HG02763 (cell line): ENCODE measurements at regions not wholly inside any gene's neighbourhood (a gene's known extent, or its start where the extent isn't known, plus 50 kb on each side); places are given as distances from the start of the nearest gene placed in this dataset.
"Not testable (repeated sequence)": the region's sequence is repeated elsewhere in the genome, so short reads cannot be mapped to it uniquely, and the experiment has no call there.

Experiments
- ATAC-seq: cut with Tn5 transposase; IDR thresholded peaks from one replicate; pipeline ENCODE4 v1.9.1; 2021; ENCODE audit warnings: mild to moderate bottlenecking, moderate library complexity; ENCODE audit not compliant: unreplicated experiment

- ATAC-seq = no peak
Observed at GRCh38 chr13:79650688-79651087, 169.7 kb downstream of the NDFIP2 start.

- ATAC-seq = no peak
Observed at GRCh38 chr13:79648191-79648590, 167.2 kb downstream of the NDFIP2 start.

- ATAC-seq = no peak
Observed at GRCh38 chr13:79647533-79647932, 166.6 kb downstream of the NDFIP2 start.

GRCh38 chr13:79646880-79647279, 165.9 kb downstream of the NDFIP2 start:
- ATAC-seq = no peak

- no peak for ATAC-seq
Observed at GRCh38 chr13:79645569-79645968, 164.6 kb downstream of the NDFIP2 start.

GRCh38 chr13:79642596-79642995, 161.6 kb downstream of the NDFIP2 start:
- ATAC-seq = no peak

- ATAC-seq = no peak
Observed at GRCh38 chr13:79637133-79637763, 156.3 kb downstream of the NDFIP2 start.

GRCh38 chr13:79631051-79631659, 150.2 kb downstream of the NDFIP2 start:
- ATAC-seq = no peak

- ATAC-seq = no peak
Observed at GRCh38 chr13:79628463-79628862, 147.5 kb downstream of the NDFIP2 start.

GRCh38 chr13:79626924-79627323, 146.0 kb downstream of the NDFIP2 start:
- ATAC-seq = no peak

- no peak for ATAC-seq
Observed at GRCh38 chr13:79625517-79625916, 144.6 kb downstream of the NDFIP2 start.

- ATAC-seq = no peak
Observed at GRCh38 chr13:79621902-79622301, 140.9 kb downstream of the NDFIP2 start.

- no peak for ATAC-seq
Observed at GRCh38 chr13:79621449-79621848, 140.5 kb downstream of the NDFIP2 start.

GRCh38 chr13:79614250-79614918, 133.4 kb downstream of the NDFIP2 start:
- ATAC-seq = no peak

GRCh38 chr13:79612604-79613003, 131.6 kb downstream of the NDFIP2 start:
- no peak for ATAC-seq

- ATAC-seq = not testable (repeated sequence)
Observed at GRCh38 chr13:79607895-79608294, 126.9 kb downstream of the NDFIP2 start.
